Activated T-cell treated with anti-CD3 and anti-CD28 coated beads for 4 hours (primary cell): ENCODE measurements at regions not wholly inside any gene's neighbourhood (a gene's known extent, or its start where the extent isn't known, plus 50 kb on each side); places are given as distances from the start of the nearest gene placed in this dataset.

ENCODE experiments used
- DNase-seq: peaks from one replicate; pipeline ENCODE4 v3.0.0-alpha.2; 2020

GRCh38 chr6:164419099-164419498 lies 890.3 kb downstream of the C6orf118 start:
- DNase-seq: no peak

GRCh38 chr6:164418262-164418588 lies 891.2 kb downstream of the C6orf118 start:
- no peak for DNase-seq

- no peak for DNase-seq
Measured at GRCh38 chr6:164417537-164418261, 891.7 kb downstream of the C6orf118 start.

GRCh38 chr6:164415832-164416563 lies 893.4 kb downstream of the C6orf118 start:
- no peak for DNase-seq

- DNase-seq: no peak
Measured at GRCh38 chr6:164414695-164415094, 894.7 kb downstream of the C6orf118 start.

- no peak for DNase-seq
Measured at GRCh38 chr6:164412566-164412965, 896.8 kb downstream of the C6orf118 start.

GRCh38 chr6:164410017-164410416 lies 899.4 kb downstream of the C6orf118 start:
- DNase-seq: no peak

GRCh38 chr6:164409309-164410009 lies 899.9 kb downstream of the C6orf118 start:
- no peak for DNase-seq

GRCh38 chr6:164408868-164409267 lies 900.5 kb downstream of the C6orf118 start:
- DNase-seq: no peak

GRCh38 chr6:164404812-164405488 lies 904.5 kb downstream of the C6orf118 start:
- DNase-seq: no peak

GRCh38 chr6:164401871-164402270 lies 907.5 kb downstream of the C6orf118 start:
- no peak for DNase-seq

GRCh38 chr6:164398647-164399046 lies 910.8 kb downstream of the C6orf118 start:
- no peak for DNase-seq

- DNase-seq: no peak
Measured at GRCh38 chr6:164396071-164397047, 913.0 kb downstream of the C6orf118 start.

- no peak for DNase-seq
Measured at GRCh38 chr6:164379795-164380194, 929.6 kb downstream of the C6orf118 start.

GRCh38 chr6:164378330-164378729 lies 931.1 kb downstream of the C6orf118 start:
- DNase-seq: no peak

GRCh38 chr6:164377348-164377918 lies 932.0 kb downstream of the C6orf118 start:
- no peak for DNase-seq

GRCh38 chr6:164370773-164371172 lies 938.6 kb downstream of the C6orf118 start:
- no peak for DNase-seq

GRCh38 chr6:164359441-164359840 lies 944.9 kb downstream of the QKI start:
- DNase-seq: no peak

GRCh38 chr6:164359036-164359435 lies 944.5 kb downstream of the QKI start:
- no peak for DNase-seq

GRCh38 chr6:164356814-164357213 lies 942.3 kb downstream of the QKI start:
- DNase-seq: no peak

GRCh38 chr6:164347455-164347854 lies 932.9 kb downstream of the QKI start:
- no peak for DNase-seq

- no peak for DNase-seq
Measured at GRCh38 chr6:164346631-164347030, 932.1 kb downstream of the QKI start.
